ENCODE measurements at regions not wholly inside any gene's neighbourhood (a gene's known extent, or its start where the extent isn't known, plus 50 kb on each side); places are given as distances from the start of the nearest gene placed in this dataset.
"Not testable (repeated sequence)": the region's sequence is repeated elsewhere in the genome, so short reads cannot be mapped to it uniquely, and the experiment has no call there.

DNA sequence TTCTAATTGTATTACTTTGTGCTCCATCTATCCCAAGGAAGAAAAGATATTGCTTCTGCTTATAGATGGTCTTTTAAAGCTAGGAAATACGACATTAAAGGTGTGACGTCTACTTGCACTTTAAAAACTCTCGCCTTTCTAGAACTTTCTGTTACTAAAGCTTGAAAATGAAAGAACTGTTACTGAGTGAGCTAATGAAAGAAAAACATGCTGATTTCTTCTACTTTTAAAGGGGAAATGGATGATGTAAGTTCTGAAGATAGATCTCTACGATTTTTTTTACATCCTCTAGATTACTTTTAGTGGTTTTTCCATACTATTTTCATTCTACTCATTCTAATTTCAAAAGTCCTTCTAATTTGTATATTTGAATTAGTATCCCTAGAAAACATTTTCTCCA lies 387.5 kb downstream of the USP25 start:
- no peak for DNase-seq (ENCODE audit: low spot score)

DNA sequence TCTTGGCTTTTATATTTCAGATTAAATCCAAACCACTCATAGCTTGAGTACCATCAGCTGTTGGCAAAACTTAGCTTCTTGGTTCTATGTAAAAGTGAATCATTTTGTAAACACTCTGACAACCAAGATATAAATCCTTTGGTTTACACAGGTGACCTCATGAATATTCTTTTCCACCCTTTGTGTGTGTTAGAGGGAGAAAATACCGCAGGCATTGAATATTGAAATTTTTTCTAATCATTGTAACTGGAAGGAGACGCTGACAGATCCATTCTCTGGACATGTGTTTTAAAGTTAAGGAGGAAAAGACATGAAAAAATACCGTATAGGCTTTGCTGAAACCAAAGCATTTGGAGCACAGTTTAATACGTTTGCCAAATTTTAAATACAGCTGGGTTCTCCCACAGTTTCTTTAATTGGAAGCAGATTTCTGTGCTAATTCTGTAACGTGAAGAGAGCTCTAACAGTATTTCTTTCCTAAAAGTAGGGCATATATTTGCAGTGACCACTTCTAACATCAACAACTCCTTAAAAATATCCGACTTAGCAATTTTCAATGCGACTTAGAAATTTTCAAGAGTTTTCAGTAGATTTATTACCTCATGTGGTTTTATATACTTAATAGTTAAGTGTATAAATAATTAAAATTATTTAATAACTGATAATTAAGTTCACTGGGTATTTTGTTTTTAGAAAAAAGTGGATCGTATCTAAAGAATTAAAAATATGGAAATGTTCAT lies 388.2 kb downstream of the USP25 start:
- no peak for DNase-seq (ENCODE audit: low spot score)

DNA sequence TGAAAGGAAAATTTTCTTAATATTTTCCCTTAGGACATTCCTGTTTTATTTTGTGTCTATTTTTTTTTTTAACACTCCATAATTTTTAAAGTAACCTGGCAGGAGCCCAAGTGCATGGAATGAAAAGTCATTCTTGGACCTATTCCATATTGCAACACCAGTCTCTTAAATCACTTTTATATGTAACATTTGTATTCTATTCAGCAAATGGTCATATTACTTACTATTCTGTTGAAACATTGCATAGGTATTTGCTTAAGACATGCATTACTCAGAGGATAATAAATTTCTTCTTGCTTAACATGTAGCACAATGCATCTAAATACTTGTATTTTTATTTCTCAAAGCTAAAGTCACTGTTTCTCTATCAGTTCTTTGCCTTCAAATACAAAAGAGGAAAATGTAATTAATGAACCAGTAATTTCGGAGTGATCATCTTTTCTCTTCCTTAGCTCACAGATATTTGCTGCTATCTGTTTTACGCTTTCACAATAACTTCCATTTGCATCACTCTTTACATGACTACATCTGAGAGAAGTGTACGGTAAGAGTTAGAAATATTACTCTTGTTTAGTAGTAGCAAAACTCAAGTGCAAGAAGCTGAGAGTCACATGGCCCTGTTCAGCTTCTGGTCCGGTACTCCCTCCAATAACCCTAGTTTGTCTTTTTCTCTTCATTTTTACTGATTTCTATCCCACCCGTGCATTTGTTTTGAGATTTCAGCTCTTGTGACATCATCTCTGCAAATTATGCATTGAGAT lies 394.8 kb downstream of the USP25 start:
- no peak for DNase-seq (ENCODE audit: low spot score)

DNA sequence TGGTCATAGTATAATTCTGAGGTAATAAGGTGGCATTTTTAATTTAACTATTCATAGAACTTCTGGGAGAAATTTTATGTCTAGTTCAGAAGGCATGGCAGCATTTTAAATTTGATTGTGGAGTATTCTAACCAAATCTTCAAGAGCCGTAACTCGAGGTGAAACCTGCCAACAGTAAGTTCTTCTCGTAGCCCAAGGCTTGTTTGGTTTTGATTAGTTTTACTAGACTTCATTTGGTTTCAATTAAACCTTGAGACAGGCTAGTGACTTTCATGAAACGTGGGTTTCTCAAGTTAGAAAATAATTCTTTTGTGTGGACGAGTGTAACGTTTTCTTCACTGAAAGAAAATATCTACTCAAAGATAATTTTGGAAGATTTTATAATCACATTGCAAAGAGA lies 395.5 kb downstream of the USP25 start:
- DNase-seq (ENCODE audit: low spot score): no peak

DNA sequence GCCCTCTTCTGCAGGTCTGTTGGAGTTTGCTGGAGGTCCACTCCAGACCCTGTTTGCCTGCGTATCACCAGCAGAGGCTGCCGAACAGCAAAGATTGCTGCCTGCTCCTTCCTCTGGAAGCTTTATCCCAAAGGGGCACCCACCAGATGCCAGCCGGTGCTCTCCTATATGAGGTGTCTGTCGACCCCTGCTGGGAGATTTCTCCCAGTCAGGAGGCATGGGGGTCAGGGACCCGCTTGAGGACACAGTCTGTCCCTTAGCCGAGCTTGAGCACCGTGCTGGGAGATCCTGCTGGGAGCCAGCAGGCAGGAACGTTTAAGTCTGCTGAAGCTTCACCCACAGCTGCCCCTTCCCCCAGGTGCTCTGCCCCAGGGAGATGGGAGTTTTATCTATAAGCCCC lies 402.7 kb downstream of the USP25 start:
- DNase-seq (ENCODE audit: low spot score): not testable (repeated sequence)

DNA sequence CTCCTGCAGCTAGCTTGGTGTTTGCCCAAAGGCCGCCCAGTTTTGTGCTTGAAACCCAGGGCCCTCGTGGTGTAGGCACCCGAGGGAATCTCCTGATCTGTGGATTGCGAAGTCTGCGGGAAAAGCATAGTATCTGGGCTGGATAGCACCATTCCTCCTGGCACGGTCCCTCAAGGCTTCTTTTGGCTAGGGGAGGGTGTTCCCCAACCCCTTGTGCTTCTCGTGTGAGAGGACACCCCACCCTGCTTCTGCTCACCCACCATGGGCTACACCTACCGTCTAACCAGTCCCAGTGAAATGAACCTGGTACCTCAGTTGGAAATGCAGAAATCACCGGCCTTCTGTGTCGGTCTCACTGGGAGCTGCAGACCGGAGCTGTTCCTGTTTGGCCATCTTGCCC lies 403.5 kb downstream of the USP25 start:
- no peak for DNase-seq (ENCODE audit: low spot score)

DNA sequence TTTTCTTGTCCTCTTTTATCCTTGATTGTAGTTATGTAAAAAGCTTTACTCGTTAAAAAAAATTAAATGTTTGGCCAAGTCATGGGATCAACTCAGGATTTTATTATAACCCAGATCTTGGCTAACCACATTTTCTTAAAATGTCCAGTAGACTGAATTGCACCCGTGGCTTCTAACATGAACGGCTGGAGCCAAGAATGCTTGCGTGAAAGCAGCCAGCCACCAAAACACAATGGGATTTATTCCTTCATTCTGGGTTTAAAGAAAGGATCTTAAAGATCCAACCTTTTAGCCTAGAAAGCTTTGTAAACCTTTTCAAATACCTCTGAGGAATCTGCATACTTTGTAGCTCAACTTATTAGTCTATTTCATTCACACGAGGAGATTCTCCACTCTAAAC lies 404.4 kb downstream of the USP25 start:
- DNase-seq (ENCODE audit: low spot score): no peak

DNA sequence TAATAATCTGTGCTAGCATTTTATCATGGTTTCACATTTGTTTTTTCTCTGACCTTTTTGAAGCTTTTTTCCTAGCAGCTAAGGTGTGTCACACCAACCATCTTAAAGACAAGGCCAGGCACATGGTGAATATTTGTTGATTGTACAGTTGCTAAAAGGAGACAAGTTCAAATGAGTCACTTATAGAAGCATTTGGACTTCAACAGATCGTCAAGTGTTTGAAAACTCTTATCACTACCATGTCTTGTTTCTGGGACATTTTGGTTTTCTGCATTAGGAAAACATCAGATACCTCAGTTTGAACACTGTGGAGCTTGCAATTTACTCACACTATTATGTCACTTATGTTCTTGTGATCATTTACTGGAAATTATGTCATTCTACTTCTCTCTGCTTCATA lies 407.3 kb downstream of the USP25 start:
- DNase-seq (ENCODE audit: low spot score): no peak

DNA sequence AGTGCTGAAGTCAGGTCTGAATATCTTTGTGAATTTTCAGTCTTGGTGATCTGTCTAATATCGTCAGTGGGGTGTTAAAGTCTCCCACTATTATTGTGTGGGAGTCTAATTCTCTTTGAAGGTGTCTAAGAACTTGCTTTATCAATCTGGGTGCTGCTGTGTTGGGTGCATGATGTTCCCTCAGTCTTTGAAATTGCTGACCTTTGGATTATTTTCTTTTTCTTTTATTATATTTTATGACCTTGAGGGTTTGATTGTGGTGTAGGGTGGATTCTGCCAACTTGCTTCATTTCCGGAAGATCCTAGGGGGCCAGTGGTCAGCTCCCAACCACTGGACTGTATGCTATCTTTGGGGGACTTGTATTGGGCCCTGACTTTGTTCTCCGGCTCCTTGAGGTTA lies 415.3 kb downstream of the USP25 start:
- no peak for DNase-seq (ENCODE audit: low spot score)

DNA sequence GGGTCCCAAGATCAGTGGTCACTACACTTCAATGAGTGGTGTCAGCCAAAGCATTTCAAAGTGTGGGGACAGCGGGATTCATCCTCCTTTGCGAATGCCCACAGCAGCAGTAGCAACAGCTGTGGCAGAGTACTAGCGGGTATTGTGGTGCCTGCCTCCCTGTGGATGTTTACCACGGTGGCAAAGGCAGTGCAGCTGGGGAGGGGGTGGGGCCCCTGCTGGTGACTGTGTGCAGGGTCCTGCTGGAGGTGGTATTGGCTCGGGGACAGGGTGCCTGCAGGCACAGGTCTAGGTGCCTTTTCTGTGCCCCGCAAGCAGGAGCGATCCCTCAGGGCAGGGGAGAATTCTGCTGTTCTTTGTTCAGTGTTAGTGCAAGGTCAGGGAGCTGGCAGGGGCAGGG lies 415.7 kb downstream of the USP25 start:
- no peak for DNase-seq (ENCODE audit: low spot score)

DNA sequence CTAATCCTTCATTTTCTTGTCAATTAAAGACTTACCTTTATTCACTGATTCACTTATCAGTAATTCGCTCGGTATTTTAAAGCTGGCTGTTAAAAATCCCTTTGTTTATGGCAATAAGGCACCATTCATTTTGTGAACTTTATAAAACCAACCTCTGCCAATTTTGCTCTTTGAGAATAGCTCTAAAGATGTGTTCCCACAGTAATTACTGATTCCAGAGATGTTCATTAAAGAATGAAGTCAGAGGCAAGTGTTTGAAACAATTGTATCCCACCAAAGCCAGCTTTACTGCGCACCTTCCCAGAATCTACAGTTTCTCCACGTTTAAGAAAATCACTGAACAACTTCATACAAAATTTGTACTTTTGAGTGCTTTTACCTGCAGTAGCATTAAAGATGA lies 424.5 kb downstream of the USP25 start:
- DNase-seq (ENCODE audit: low spot score): no peak

DNA sequence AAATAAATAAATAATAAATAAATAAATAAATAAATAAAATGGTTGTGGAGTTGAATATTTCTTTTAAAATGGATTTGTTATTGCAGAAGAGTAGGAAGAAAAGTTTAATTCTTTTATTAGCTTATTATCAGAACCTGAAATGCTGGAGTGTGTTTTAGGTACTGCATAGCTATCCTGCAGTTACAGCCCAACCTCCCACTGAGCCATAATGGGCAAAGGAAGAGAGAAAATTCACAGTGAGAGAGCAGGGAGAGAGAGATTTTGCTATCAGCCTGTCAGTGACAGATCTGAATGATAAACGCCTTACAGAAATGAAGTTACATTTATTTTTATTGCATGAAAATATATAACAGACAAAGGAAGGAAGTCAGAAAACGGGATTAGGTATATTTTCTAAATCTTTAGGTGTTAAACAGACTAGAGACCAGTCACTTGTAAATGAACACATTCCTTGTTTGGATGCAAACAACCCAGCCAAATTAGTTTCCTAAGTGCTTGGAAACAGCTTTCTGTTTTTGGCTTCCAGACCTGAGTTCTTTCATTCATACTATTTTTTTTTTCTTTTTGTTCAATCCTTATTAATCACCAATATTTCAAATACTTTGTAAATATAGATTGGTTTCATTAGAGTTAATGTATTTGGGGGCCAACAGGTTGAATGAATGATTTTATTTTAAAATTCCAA lies 425.3 kb downstream of the USP25 start:
- no peak for DNase-seq (ENCODE audit: low spot score)

DNA sequence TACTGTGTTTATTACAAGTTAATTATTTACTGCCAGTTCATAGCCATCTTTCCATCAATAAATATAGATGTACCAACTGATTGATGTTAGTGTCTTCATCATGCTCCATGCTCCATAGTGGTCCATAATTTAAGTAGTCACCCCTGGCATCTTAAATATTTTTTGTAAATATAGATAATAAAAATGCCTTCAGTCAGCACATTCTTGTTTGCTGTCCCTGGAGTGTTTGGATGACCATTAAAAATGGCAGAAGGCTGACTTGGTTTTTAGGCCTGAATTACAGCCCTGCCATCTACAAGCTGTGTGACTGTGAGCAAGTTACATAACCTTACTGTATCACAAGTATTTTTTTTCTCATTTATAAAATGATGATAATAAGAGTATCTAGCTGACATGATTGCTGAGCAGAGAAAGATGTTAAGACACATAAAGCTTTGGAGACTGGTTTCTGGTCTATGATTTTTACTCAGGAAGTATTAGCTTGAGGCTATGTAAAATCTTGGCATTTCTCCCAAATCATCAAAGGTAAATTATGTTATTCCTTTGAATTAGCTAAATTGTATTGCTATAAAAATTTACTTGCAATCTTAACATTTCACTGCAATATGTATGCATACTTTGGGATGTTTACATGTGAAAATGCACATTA lies 427.2 kb downstream of the USP25 start:
- no peak for DNase-seq (ENCODE audit: low spot score)

DNA sequence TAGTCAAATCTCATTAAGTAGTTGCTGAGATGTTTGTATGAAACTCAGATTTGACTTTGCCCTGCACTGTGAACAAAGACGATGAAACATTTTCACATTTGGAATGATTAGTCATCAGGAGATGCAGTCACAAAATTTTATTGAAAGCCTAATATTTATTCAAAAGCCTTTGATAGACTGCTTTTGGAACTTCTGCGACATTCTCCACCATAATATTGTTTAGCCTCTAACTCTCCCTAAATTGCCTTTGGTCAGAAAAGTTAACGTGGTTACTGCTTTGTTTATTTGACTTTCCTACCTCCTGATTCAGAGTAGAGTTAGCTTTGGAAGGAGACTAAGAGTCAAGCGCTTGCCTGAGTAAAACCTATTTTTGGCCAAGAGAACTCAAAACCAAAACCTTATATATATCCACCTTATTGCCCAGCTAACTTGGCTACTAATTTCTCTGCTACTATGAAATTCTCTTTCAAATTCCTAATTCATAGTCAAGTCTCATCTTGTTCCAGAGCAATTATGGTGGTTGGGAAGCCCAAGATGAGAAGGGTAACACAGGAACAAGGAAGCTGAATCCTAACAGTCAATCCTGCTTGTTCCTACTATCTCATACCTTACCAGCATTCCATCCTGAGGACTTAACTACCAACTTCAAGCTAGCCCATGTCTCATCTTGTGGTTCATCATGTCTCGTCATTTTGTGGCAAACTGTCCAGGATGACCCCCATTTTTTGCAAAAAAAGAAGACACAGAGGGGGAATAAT lies 429.6 kb downstream of the USP25 start:
- DNase-seq (ENCODE audit: low spot score): no peak

DNA sequence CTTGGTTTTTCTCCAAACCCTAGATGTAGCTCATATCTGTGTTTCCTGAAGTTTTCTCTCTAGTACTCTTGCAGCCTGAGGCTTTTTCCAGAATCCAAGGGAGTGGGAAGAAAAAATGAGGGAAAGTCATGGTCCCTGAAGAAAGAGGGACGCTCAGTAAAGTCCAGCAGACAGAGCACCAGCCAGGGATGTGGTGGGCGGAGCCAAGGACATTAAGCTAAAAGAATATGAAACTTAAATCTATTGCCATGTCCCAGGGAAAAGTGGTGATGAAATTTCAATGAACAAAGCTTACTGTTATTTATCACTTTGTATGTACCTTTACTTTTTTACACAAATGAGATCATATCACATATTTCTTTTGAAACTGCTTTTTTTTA lies 430.2 kb downstream of the USP25 start:
- DNase-seq (ENCODE audit: low spot score): no peak

DNA sequence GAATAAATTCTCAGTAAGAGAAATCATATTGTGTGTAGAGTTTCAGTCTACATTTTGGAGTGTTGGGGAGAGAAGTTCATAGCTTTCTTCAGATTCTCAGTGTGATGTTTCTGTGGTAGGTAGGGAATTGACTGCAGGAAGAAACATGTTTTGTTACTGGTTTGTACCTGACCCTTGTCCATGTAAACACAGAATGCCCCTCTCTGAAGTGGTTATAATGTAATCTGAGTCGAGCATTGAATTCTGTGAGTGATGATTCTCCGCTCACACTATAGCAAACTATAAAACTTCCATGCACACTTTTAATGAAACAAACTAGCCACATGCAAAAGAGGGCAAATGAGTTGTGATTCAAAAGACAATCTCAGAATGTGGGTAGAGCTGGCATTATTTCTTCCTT lies 433.2 kb downstream of the USP25 start:
- DNase-seq (ENCODE audit: low spot score): no peak

DNA sequence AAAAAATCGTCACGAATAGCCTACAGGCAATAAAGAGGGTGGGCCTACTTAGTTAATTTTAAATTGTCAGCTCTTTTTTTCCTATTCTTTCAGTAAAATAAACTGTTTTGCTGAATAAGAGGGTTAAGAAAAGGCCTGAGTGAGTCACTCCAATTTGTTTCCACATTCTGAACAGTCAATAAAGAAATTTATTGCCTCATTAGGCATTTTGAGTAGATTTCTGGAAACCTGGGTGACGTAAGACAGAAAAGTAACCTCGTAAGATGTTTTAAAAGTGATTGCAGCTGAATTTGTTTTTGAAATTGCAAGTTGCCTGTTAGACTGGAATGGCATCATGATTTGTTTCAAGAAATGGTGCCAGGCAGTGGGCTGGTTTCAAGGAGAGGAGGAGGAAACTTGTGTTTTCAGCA lies 439.3 kb downstream of the USP25 start:
- DNase-seq (ENCODE audit: low spot score): no peak

DNA sequence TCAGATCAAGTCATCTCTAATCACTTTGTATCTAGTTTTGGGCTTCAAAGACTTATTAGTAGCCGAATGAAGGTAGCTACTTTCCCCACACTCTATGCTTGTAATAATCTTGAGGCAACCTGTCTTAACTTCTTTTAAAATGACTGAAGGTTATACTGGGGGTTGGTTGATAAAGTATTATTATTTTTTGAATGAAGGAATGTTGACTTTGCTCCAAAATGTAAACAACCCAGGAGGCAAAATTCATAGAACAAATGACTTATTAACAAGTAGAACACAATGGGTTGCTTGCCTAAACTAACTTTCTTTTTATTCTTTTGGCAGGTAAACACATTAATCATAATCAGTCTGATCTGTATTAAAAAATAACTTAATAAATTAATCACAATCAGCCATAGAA lies 440.0 kb downstream of the USP25 start:
- no peak for DNase-seq (ENCODE audit: low spot score)

DNA sequence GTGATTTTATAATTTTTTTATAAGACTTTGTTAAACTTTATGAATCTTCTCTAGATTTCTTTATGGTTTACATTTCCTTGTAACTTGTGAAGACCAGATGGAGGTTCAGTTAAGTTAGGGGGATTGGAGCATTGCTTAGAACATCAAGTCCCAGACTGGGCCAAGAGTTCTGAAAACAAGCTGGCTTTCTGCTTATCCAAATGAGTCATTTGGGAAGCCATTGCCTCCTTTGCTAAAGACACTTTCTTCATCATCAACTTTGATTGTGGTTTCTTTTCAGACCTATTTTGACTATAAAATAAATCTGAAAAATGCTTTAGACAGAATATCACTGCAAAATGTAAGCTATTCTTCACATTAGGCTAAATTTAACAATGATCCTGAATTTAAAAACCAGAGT lies 446.8 kb downstream of the USP25 start:
- DNase-seq (ENCODE audit: low spot score): no peak

DNA sequence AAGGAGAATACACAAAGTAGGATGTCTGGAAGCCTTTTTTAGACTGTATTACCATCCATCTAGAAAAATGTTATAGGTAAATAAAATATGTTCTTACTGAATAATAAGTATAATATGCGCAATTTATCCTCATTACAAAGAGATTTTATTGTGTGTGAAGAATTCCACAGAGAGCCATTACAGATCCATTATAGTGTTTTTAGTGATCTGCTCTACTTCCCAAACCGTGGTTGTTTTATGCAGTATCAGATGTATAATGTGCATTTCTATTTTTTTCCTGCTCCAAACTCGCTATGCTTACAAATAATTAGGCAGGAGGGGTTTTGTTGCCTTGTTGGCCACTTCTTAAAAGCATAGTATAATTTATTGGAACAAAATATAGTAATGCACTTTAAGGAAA lies 447.8 kb downstream of the USP25 start:
- DNase-seq (ENCODE audit: low spot score): no peak

DNA sequence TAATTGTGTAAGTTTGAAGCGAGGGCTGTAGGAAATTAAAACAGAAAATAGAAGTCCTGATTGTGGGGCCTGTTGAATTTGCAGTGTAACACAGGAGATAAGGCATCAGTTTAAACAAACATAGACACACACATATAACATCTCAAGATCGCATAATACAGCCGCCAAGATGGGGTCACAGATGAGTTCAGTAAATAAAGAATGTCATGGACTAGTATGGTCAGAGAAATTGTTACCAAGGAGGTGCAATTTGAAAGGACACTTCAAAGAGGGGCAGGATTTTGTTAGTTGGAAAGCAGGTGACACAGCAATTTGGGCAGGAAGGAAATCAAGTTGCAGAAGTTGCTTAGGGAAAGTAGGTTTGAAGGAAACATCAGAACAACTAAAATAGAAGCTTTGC lies 450.0 kb downstream of the USP25 start:
- no peak for DNase-seq (ENCODE audit: low spot score)

DNA sequence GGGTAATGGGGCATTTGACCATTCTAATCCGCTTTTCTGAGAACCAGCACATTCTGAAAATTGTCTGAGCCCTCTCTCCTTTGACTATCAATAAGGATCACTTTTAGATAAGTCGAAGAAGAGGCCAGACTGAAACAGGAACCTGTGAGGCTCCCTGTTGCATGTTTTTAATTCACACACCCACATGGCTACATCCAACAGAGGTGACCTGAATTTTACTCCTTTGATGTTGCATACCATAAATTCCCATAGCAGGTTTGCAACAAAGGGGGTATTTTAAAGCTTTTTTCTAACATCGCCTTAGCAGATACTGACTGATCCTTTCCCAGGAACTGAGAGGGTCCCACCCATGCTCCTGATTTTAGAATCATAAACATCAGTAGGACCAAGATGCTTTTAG lies 450.8 kb downstream of the USP25 start:
- DNase-seq (ENCODE audit: low spot score): no peak
